ENCODE measurements at regions not wholly inside any gene's neighbourhood (a gene's known extent, or its start where the extent isn't known, plus 50 kb on each side); places are given as distances from the start of the nearest gene placed in this dataset.

- DNase-seq = no peak
- Histone ChIP-seq H3K9me3 (replicated peaks) (no peaks in the 10 kb centered on the region), H3K27ac (no peak overlapping the region), H3K4me1 (no peaks in the 10 kb centered on the region), H3K27me3 (no peaks in the 10 kb centered on the region), H3K36me3 (no peaks in the 10 kb centered on the region), H3K4me3 (no peak overlapping the region)
Observed at GRCh38 chr2:12070153-12070552, 323.7 kb downstream of the LPIN1 start.

DNA sequence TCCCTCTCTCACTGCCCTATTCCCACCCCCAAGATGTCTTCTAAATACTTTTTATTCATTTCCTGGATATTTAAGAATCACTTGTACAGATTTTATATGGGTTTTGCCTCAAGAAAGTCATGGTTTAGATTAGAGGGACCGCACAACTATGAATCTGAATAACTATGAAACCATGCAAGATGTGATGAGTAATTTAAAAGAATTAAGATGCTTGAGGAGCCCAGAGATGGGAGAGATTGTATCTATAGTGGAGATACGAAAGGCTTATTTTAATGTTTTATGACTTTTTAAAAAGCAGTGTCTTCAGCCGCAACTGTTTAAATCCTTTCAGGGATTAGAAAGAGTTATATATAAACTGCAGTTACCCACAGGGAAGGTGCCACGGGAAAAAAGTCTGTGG is 324.1 kb downstream of the LPIN1 start:
- Histone ChIP-seq H3K9me3 (replicated peaks) (no peaks in the 10 kb centered on the region), H3K27me3 (no peaks in the 10 kb centered on the region), H3K4me1 (no peaks in the 10 kb centered on the region), H3K36me3 (no peaks in the 10 kb centered on the region), H3K4me3 (no peak overlapping the region), H3K27ac (no peak overlapping the region)
- no peak for DNase-seq

DNA sequence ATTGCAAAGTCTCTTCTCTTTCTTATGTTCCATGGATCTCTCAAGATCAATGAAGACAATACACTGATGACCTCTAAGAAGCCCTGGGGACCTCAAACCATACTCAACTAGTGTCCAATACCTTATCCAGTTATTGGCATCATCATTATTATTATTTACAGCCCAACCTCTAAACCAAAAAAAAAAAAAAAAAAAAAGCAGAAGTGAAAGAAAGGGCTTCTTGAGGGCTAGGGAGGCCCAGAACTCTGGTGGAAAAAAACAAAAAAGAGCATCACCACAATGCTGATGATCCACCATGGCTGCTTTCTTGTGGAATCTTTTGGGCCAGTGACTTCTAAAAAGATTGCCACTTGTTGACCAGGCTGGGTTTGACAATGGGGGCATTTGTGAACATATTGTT is 324.9 kb downstream of the LPIN1 start:
- H3K36me3 ChIP-seq = no peaks in the 10 kb centered on the region
- no peak overlapping the region for H3K27ac ChIP-seq

GRCh38 chr2:12073217-12073852 is 326.9 kb downstream of the LPIN1 start:
- no peaks in the 10 kb centered on the region for H3K36me3 ChIP-seq
- no peak overlapping the region for H3K27ac ChIP-seq
- no peaks in the 10 kb centered on the region for H3K27me3 ChIP-seq
- H3K4me3 ChIP-seq = no peak overlapping the region
- H3K9me3 ChIP-seq (replicated peaks) = no peaks in the 10 kb centered on the region
- DNase-seq = no peak
- H3K4me1 ChIP-seq = peaks cover 10% of the 10 kb centered on the region

More for the DNA sequence above, 324.9 kb downstream of the LPIN1 start:
- Histone ChIP-seq H3K4me3 (no peak overlapping the region), H3K4me1 (no peaks in the 10 kb centered on the region), H3K9me3 (replicated peaks) (no peaks in the 10 kb centered on the region), H3K27me3 (no peaks in the 10 kb centered on the region)
- DNase-seq = no peak

DNA sequence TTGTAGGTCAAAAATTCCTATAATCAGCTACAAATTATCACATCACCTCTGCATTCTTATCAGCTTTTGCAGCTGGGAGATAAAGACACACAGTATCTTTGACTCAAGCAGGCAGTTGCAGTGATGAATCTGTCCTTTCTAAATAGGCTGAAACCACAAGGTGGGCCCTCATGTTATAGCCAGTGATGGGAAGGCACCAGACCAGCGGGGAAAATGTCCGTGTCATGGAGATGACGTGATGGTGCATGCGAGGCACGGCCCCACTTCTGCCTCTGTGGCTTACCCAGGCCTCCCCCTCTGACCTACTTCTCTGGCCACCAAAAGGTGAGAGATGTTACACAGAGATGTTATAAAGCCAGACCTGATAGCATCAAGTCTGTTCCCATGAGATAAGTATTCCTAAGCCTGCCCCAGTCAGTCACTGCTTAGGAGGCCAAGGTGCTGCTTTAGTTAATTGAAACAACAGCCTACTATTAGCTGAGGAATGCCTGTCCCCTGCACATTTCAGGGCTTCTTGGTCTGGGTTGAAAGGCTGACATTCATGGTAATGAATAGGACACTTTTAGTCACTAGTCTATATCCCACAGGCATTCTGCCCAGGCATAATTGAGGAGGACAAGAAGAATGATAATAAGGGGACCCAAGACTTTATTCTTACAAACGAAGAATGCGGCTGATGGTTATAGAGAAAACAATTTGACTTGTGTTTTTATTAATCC is 327.9 kb downstream of the LPIN1 start:
- Histone ChIP-seq H3K9me3 (replicated peaks) (no peaks in the 10 kb centered on the region), H3K4me3 (no peak overlapping the region), H3K27me3 (no peaks in the 10 kb centered on the region), H3K4me1 (peaks cover 10% of the 10 kb centered on the region), H3K36me3 (no peaks in the 10 kb centered on the region), H3K27ac (no peak overlapping the region)
- no peak for DNase-seq

- Histone ChIP-seq H3K4me1 (peaks cover 10% of the 10 kb centered on the region), H3K36me3 (no peaks in the 10 kb centered on the region), H3K9me3 (replicated peaks) (no peaks in the 10 kb centered on the region), H3K27me3 (no peaks in the 10 kb centered on the region), H3K27ac (no peak overlapping the region), H3K4me3 (no peak overlapping the region)
- no peak for DNase-seq
Observed at GRCh38 chr2:12074845-12075217, 328.4 kb downstream of the LPIN1 start.

- Histone ChIP-seq H3K4me3 (no peak overlapping the region), H3K27me3 (no peaks in the 10 kb centered on the region), H3K36me3 (no peaks in the 10 kb centered on the region), H3K9me3 (replicated peaks) (no peaks in the 10 kb centered on the region), H3K4me1 (peaks cover 10% of the 10 kb centered on the region), H3K27ac (no peak overlapping the region)
- no peak for DNase-seq
Observed at GRCh38 chr2:12075603-12076002, 329.2 kb downstream of the LPIN1 start.

DNA sequence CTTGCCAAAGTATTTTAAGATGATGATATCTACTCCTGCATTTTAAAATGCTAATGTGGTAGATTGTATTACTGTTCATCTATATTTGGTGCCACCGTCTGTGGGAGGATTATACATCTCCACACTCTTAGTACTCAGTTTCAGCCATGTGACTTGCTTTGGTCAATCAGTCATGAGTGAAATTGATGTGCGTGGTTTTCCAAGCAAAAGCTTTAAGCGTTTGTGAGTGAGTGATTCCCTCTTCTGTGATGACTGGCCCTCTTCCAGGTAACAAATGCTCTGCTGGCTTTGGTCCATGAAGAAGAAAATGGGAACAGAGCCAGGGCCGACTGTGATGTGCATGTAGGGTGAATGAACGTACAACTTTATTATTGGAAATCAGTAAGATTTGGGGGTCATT is 330.4 kb downstream of the LPIN1 start:
- H3K36me3 ChIP-seq = no peaks in the 10 kb centered on the region
- H3K9me3 ChIP-seq (replicated peaks) = no peaks in the 10 kb centered on the region
- no peak overlapping the region for H3K4me3 ChIP-seq
- H3K27me3 ChIP-seq = no peaks in the 10 kb centered on the region
- H3K27ac ChIP-seq = no peak overlapping the region
- peaks cover 12% of the 10 kb centered on the region for H3K4me1 ChIP-seq
- DNase-seq = peak; percentile 33 to 69

- H3K9me3 ChIP-seq (replicated peaks) = no peaks in the 10 kb centered on the region
- H3K4me1 ChIP-seq = peaks cover 15% of the 10 kb centered on the region
- DNase-seq = no peak
- H3K4me3 ChIP-seq = no peak overlapping the region
- no peaks in the 10 kb centered on the region for H3K36me3 ChIP-seq
- no peak overlapping the region for H3K27ac ChIP-seq
- no peaks in the 10 kb centered on the region for H3K27me3 ChIP-seq
Observed at GRCh38 chr2:12080360-12080759, 333.9 kb downstream of the LPIN1 start.

- H3K4me3 ChIP-seq = no peak overlapping the region
- H3K27me3 ChIP-seq = no peaks in the 10 kb centered on the region
- no peaks in the 10 kb centered on the region for H3K36me3 ChIP-seq
- peaks cover 13% of the 10 kb centered on the region for H3K4me1 ChIP-seq
- no peaks in the 10 kb centered on the region for H3K9me3 ChIP-seq (replicated peaks)
- peak in 1 of 2 experiments; percentile 24 for DNase-seq
- H3K27ac ChIP-seq = no peak overlapping the region
Observed at GRCh38 chr2:12081481-12082210, 335.2 kb downstream of the LPIN1 start.

DNA sequence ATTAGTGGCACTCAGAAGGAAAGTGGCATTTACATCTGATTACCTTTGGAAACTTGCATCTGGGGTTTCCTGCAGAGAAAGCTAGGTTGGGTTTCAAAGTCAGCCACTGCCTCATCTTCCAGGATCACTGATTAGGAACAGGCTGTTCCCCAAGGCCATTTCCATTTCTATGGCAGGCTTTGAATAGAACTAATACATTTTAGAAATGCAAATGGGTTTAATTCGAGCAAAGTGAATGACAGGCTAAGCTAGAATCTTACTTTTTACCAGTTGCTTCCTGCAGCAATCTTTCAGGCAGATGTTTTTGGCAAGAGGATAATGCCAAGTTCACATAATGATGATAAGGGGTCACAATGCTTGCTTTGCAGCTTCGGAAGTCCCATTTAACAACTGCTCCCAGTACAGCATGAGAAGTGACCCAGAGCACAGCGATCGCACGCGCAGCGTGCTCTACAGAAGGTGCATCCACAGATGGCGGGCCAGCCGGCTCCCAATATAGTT is 336.7 kb downstream of the LPIN1 start:
- Histone ChIP-seq H3K4me3 (no peak overlapping the region), H3K36me3 (no peaks in the 10 kb centered on the region), H3K27ac (no peak overlapping the region), H3K4me1 (peaks cover 6% of the 10 kb centered on the region), H3K27me3 (no peaks in the 10 kb centered on the region), H3K9me3 (replicated peaks) (no peaks in the 10 kb centered on the region)
- DNase-seq = no peak

DNA sequence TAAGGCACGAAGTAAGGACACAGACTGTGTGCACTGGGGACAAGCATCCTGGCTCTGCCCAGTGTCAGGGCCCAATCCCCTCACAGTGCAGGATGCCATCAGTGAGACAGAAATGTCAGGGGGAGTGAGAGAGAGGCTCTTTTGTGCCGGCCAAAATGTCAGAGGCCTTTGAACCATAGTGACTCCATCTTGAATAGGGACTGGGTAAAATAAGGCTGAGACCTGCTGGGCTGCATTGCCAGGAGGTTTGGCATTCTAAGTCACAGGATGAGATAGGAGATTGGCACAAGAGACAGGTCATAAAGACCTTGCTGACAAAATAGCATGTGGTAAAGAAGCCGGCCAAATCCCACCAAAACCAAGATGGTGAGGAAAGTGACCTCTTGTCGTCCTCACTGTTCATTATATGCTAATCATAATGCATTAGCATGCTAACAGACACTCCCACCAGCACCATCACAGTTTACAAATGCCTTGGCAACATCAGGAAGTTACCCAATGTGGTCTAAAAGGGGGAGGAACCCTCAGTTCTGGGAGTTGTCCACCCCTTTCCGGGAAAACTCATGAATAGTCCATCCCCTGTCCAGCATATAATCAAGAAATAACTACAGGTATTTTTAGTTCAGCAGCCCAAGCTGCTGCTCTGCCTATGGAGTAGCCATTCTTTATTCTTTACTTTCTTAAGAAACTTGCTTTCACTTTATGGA is 337.4 kb downstream of the LPIN1 start:
- Histone ChIP-seq H3K27ac (no peak overlapping the region), H3K27me3 (no peaks in the 10 kb centered on the region), H3K36me3 (no peaks in the 10 kb centered on the region), H3K4me3 (no peak overlapping the region), H3K4me1 (peaks cover 6% of the 10 kb centered on the region), H3K9me3 (replicated peaks) (no peaks in the 10 kb centered on the region)
- DNase-seq = no peak

- Histone ChIP-seq H3K9me3 (replicated peaks) (no peaks in the 10 kb centered on the region), H3K4me3 (no peak overlapping the region), H3K27ac (no peak overlapping the region), H3K36me3 (no peaks in the 10 kb centered on the region), H3K27me3 (no peaks in the 10 kb centered on the region), H3K4me1 (0 out of 2 replicates have a peak, but pooled peaks cover 5% of the 10 kb centered on the region)
- no peak for DNase-seq
Observed at GRCh38 chr2:12087175-12087574, 340.7 kb downstream of the LPIN1 start.

- Histone ChIP-seq H3K4me3 (no peak overlapping the region), H3K4me1 (0 out of 2 replicates have a peak, but pooled peaks cover 5% of the 10 kb centered on the region), H3K27me3 (no peaks in the 10 kb centered on the region), H3K27ac (no peak overlapping the region), H3K9me3 (replicated peaks) (no peaks in the 10 kb centered on the region), H3K36me3 (no peaks in the 10 kb centered on the region)
- no peak for DNase-seq
Observed at GRCh38 chr2:12087671-12088380, 341.4 kb downstream of the LPIN1 start.

Measured in SJCRH30 (cell line).